Fibroblast of lung (primary cell): ENCODE measurements at regions not wholly inside any gene's neighbourhood (a gene's known extent, or its start where the extent isn't known, plus 50 kb on each side); places are given as distances from the start of the nearest gene placed in this dataset.

Source experiments
- EZH2 ChIP-seq: IDR thresholded peaks from 2 replicates; pipeline ENCODE4 v1.5.1; 2012; ENCODE audit warnings: low read length, control low read depth, mild to moderate bottlenecking; ENCODE audit errors: missing control alignments
- TF ChIP-seq, protein P1 (sequence below), 2 donors: IDR thresholded peaks in 1 of 2; conservative IDR thresholded peaks in 1 of 2; 1 replicate in 1 of 2; 2 replicates in 1 of 2; pipeline ENCODE4 v1.5.1; 2011 to 2012; ENCODE audit warnings: low read length in 2 of 2, control low read depth in 1 of 2, inconsistent platforms in 1 of 2, low read depth in 1 of 2, mild to moderate bottlenecking in 1 of 2

- no peak for TF ChIP-seq EZH2
- TF ChIP-seq, protein P1, sequence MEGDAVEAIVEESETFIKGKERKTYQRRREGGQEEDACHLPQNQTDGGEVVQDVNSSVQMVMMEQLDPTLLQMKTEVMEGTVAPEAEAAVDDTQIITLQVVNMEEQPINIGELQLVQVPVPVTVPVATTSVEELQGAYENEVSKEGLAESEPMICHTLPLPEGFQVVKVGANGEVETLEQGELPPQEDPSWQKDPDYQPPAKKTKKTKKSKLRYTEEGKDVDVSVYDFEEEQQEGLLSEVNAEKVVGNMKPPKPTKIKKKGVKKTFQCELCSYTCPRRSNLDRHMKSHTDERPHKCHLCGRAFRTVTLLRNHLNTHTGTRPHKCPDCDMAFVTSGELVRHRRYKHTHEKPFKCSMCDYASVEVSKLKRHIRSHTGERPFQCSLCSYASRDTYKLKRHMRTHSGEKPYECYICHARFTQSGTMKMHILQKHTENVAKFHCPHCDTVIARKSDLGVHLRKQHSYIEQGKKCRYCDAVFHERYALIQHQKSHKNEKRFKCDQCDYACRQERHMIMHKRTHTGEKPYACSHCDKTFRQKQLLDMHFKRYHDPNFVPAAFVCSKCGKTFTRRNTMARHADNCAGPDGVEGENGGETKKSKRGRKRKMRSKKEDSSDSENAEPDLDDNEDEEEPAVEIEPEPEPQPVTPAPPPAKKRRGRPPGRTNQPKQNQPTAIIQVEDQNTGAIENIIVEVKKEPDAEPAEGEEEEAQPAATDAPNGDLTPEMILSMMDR (conservative IDR thresholded peaks at IDR 0.05 in 1 of 2, IDR thresholded peaks at IDR 0.05 in 1 of 2; ENCODE audit: low read depth in 1 of 2, low read length in 2 of 2): no peak
These were observed 170.3 kb downstream of the GLI2 start for GRCh38 chr2:120905824-120906571.
